ENCODE measurements at regions not wholly inside any gene's neighbourhood (a gene's known extent, or its start where the extent isn't known, plus 50 kb on each side); places are given as distances from the start of the nearest gene placed in this dataset.

- ATAC-seq (ENCODE audit: low read depth) (no peak), DNase-seq (ENCODE audit: low spot score) (no peak)
- no peaks in the 10 kb centered on the region for H3K27me3 ChIP-seq (ENCODE audit: insufficient read depth, poor library complexity, severe bottlenecking)
- no peak overlapping the region for H3K27ac ChIP-seq (ENCODE audit: poor library complexity, severe bottlenecking)
- H3K4me3 ChIP-seq (ENCODE audit: severe bottlenecking) = no peak overlapping the region
- H3K9me3 ChIP-seq (ENCODE audit: severe bottlenecking) = no peaks in the 10 kb centered on the region
- peaks cover 8% of the 10 kb centered on the region for H3K36me3 ChIP-seq (ENCODE audit: low read depth)
- H3K4me1 ChIP-seq (ENCODE audit: insufficient read depth, poor library complexity, severe bottlenecking) = no peaks in the 10 kb centered on the region
- TF ChIP-seq CTCF (IDR thresholded peaks at IDR 0.05; ENCODE audit: poor library complexity, severe bottlenecking) = no peak
These were observed 50.8 kb upstream of the CDR2 start for GRCh38 chr16:22425036-22425801.

DNA sequence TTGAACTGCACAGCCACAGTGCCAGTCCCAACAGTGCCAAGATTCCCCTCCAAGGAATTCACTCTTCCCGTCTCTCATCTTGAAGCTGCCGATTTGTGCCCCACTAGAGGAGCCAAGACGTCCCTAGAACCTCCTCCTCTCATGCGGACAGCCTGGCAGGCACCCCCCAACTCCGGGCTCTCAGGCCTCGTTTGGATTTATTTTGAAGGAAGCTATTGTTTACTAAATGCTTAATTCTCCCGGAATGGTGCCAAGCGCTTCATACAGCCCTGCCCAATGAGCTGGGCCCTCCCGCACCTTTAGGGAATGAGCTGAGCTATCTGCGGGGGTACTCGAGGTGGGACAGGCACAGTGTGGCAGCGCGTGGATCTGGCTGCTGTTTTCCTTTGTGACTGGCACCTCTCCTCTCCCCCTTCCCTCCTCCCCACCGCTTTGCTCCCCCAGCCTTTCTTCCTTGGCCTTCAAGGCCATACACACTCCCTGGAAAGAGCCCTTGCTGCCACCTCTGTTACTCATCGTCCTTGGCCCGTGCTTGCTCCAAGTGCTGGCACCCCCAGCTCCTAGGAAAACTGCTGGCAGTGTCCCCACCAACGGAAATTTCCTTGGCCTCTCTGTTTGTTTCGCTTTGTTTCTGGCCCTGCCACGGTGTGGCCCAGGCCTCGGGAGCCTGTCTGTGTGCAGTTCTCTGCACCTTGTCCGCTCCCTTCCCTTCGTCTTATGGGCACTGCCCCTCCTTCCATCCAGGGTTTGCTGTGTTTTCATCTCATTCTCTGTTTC is 49.9 kb upstream of the CDR2 start:
- DNase-seq (ENCODE audit: low spot score) (no peak), ATAC-seq (ENCODE audit: low read depth) (no peak)
- no peaks in the 10 kb centered on the region for H3K4me1 ChIP-seq (ENCODE audit: insufficient read depth, poor library complexity, severe bottlenecking)
- H3K27ac ChIP-seq (ENCODE audit: poor library complexity, severe bottlenecking) = no peak overlapping the region
- no peaks in the 10 kb centered on the region for H3K9me3 ChIP-seq (ENCODE audit: severe bottlenecking)
- no peak for TF ChIP-seq CTCF (IDR thresholded peaks at IDR 0.05; ENCODE audit: poor library complexity, severe bottlenecking)
- no peaks in the 10 kb centered on the region for H3K27me3 ChIP-seq (ENCODE audit: insufficient read depth, poor library complexity, severe bottlenecking)
- H3K36me3 ChIP-seq (ENCODE audit: low read depth) = peaks cover 7% of the 10 kb centered on the region
- no peak overlapping the region for H3K4me3 ChIP-seq (ENCODE audit: severe bottlenecking)

Data from RWPE2 (cell line).